ENCODE measurements at regions not wholly inside any gene's neighbourhood (a gene's known extent, or its start where the extent isn't known, plus 50 kb on each side); places are given as distances from the start of the nearest gene placed in this dataset.

DNA sequence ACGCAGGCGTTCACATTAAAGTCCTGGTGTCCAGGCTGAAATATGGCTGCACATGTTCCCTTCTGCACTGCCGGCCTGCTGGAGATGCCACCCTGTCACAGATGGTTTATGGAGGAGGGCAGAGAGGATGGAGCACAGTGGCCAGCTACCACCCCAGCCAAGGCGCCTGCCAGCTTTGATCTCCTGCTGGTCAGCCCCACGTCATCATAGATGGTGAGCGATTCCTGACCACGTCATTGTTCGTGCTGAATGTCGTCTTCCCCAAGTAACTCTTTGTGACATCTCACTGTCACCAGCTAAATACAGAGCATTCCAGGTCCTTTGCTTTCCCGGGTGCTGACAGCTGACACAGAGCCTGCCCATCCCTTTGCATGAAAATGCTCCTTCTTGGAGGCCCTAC is 248.3 kb downstream of the TTC32 start:
- DNase-seq (ENCODE audit: insufficient read length, low spot score) (no peak), FAIRE-seq (no peak)
- TF ChIP-seq, protein P1, sequence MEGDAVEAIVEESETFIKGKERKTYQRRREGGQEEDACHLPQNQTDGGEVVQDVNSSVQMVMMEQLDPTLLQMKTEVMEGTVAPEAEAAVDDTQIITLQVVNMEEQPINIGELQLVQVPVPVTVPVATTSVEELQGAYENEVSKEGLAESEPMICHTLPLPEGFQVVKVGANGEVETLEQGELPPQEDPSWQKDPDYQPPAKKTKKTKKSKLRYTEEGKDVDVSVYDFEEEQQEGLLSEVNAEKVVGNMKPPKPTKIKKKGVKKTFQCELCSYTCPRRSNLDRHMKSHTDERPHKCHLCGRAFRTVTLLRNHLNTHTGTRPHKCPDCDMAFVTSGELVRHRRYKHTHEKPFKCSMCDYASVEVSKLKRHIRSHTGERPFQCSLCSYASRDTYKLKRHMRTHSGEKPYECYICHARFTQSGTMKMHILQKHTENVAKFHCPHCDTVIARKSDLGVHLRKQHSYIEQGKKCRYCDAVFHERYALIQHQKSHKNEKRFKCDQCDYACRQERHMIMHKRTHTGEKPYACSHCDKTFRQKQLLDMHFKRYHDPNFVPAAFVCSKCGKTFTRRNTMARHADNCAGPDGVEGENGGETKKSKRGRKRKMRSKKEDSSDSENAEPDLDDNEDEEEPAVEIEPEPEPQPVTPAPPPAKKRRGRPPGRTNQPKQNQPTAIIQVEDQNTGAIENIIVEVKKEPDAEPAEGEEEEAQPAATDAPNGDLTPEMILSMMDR (IDR thresholded peaks at IDR 0.05; ENCODE audit: insufficient read depth, missing control alignments) = no peak

DNA sequence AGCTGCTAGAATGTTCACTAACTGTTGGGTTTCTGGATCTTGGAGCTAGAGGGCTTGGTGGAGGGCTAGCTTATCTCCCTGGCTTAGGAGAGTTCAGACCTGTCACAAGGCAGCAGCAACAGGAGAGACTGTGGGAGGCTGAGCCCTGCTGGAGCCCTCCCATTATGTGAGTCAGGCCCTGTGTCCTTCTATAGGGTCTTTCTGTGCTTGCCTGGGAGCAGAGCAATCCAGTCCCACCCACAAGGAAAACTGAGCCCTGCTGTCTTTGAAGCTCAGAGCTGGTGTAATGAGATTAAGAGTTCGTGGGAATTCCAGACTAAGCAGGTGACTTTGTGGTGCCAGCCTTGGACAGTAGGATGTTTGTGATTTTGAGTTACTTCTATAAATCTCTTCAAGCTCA is 249.0 kb downstream of the TTC32 start:
- no peak for FAIRE-seq
- TF ChIP-seq, protein P1 (IDR thresholded peaks at IDR 0.05; ENCODE audit: insufficient read depth, missing control alignments) = no peak
- no peak for DNase-seq (ENCODE audit: insufficient read length, low spot score)

GRCh38 chr2:19651466-19651865 is 250.3 kb downstream of the TTC32 start:
- FAIRE-seq = no peak
- no peak for DNase-seq (ENCODE audit: insufficient read length, low spot score)
- TF ChIP-seq, protein P1 (IDR thresholded peaks at IDR 0.05; ENCODE audit: insufficient read depth, missing control alignments) = no peak

- DNase-seq (ENCODE audit: insufficient read length, low spot score) = no peak
- TF ChIP-seq, protein P1 (IDR thresholded peaks at IDR 0.05; ENCODE audit: insufficient read depth, missing control alignments) = no peak
- no peak for FAIRE-seq
Observed at GRCh38 chr2:19649785-19650380, 251.9 kb downstream of the TTC32 start.

DNA sequence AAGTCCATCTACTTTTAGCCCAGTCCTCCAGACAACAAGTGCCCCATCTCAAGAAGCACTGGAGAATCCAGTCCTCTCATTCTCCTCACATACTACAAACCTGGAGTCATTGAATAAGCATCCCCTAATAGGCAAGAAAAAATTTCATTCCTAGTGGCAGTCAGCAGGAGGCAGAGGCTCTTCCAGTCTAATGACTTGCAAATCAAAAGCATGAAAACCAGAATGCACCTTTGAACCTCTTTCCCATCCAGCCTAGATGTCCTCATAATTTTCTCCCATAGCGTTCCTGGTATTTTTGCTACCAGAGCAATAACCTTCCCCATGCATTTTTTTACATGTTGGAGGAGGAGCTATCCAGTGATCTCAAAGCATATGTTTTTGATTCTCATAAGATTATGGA is 252.6 kb downstream of the TTC32 start:
- no peak for FAIRE-seq
- DNase-seq (ENCODE audit: insufficient read length, low spot score) = no peak
- TF ChIP-seq, protein P1 (IDR thresholded peaks at IDR 0.05; ENCODE audit: insufficient read depth, missing control alignments) = no peak

DNA sequence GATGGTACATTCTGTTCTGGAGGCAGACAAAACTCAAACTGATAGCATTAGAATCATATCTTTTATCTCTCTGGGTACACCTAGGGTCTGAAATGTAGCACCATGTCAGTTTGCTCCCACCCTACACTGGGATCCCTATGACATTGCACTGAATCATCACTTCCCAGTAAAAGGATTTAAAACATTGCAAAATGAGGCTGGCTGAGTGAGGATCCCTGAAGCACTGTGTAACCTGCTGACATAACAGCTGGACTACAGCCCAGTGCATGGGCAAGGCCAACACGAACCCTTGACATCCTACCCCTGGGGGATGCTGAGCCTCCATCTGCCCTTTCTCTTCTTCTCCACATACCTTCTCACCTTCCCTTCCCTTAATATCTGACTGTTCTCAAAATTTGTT is 253.2 kb downstream of the TTC32 start:
- no peak for DNase-seq (ENCODE audit: insufficient read length, low spot score)

GRCh38 chr2:19646987-19647386 is 254.8 kb downstream of the TTC32 start:
- FAIRE-seq (no peak), DNase-seq (ENCODE audit: insufficient read length, low spot score) (no peak)
- TF ChIP-seq, protein P1 (IDR thresholded peaks at IDR 0.05; ENCODE audit: insufficient read depth, missing control alignments) = no peak

More for the DNA sequence above, 253.2 kb downstream of the TTC32 start:
- no peak for FAIRE-seq
- TF ChIP-seq, protein P1 (IDR thresholded peaks at IDR 0.05; ENCODE audit: insufficient read depth, missing control alignments) = no peak
